GM12872 (cell line): ENCODE measurements at regions not wholly inside any gene's neighbourhood (a gene's known extent, or its start where the extent isn't known, plus 50 kb on each side); places are given as distances from the start of the nearest gene placed in this dataset.

Experiments
- TF ChIP-seq, protein P1 (sequence below): IDR thresholded peaks from 3 replicates; pipeline ENCODE4 v1.5.1; 2011; ENCODE audit warnings: low read depth, mild to moderate bottlenecking, low read length, moderate library complexity; ENCODE audit not compliant: insufficient read depth

DNA sequence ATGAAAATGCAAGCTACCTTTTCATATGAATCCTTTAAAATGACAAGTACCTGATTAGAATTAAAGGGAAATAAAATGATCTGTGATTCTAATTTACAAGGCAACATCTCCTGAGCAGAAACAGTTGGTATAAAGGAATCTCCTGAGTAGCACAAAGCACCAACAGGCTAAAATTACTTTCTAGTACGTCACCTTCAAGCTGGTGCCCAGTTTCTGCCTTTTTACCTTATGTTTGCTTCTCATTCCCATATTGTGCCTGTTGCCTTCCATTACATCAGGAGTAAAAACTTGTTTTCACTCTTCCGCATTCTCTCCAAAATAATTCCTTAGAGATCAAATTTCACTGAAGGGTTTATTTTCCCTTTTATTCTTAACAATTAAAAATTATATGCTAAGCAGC lies 587.1 kb upstream of the KCND2 start:
- TF ChIP-seq, protein P1, sequence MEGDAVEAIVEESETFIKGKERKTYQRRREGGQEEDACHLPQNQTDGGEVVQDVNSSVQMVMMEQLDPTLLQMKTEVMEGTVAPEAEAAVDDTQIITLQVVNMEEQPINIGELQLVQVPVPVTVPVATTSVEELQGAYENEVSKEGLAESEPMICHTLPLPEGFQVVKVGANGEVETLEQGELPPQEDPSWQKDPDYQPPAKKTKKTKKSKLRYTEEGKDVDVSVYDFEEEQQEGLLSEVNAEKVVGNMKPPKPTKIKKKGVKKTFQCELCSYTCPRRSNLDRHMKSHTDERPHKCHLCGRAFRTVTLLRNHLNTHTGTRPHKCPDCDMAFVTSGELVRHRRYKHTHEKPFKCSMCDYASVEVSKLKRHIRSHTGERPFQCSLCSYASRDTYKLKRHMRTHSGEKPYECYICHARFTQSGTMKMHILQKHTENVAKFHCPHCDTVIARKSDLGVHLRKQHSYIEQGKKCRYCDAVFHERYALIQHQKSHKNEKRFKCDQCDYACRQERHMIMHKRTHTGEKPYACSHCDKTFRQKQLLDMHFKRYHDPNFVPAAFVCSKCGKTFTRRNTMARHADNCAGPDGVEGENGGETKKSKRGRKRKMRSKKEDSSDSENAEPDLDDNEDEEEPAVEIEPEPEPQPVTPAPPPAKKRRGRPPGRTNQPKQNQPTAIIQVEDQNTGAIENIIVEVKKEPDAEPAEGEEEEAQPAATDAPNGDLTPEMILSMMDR = no peak

DNA sequence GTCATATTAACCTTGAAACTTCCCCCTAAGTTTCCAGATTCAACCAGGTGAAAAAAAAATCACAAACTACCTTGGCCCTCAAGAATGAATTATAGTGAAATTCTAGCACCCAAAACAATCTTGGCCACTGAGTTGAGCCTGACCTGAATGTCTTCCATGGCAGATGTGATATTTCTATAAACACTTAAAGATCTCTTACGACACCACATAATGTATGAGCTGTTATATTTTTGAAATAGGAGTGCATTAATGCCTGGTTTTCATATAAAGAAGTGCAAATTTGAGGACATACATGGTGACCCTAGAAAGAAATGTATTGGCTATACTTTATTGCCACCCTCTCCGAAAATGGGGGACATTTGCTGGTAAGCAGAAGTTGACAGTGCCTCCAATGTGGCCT lies 584.1 kb upstream of the KCND2 start:
- TF ChIP-seq, protein P1 = no peak

DNA sequence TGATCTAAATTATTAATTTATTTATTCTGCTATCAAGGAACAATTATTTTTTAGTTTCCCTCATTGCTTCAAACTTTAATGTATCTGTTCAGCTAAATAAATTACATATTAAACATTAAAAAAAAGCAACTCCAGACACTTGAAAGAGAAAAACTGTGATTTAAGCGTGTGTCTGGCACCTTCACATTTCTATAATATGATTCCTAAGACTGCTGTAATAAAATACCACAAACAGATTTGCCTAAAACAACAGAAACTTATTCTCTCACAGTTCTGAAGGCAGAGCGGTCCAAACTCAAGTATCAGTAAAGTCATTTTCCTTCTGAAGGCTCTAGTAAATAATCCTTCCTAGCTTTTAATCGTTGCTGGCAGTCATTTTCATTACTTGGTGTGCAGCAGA lies 580.4 kb upstream of the KCND2 start:
- TF ChIP-seq, protein P1 = no peak

DNA sequence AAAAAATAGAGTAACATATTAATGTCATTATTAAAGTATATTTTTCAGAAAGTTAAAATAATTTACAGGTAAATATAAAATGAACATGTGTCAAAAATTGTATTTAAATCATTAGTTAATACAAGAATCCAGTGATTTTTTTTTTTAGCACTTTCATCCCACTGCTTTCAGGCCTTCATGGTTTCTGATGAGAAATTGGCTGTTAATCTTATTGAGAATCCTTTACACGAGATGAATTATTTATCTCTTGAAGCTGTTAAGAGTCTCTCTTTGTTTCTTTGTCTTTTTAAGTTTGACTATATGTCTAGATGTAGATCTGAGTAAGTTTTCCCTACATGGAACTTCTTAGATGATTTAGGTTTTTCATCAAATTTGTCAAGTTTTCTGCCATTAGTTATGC lies 578.5 kb upstream of the KCND2 start:
- TF ChIP-seq, protein P1 = no peak

DNA sequence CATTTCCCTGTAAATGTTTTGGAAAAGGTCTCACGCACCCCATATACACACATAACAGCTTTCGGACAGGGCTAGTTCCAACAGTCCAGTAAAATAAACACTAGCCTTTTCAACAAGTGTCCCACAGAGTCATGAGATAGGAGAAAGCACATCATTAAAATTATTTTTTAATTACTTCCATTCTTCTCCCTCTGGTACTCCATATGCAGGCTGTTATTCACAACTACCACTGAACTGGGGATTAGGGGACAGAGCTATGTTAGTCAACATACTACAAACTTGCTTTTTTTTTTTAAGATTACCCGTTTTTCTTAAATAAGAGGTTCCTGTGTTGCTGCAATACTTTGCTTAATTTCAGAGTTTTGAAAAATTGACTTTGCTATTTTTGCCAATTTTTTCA lies 576.6 kb upstream of the KCND2 start:
- TF ChIP-seq, protein P1 = no peak

DNA sequence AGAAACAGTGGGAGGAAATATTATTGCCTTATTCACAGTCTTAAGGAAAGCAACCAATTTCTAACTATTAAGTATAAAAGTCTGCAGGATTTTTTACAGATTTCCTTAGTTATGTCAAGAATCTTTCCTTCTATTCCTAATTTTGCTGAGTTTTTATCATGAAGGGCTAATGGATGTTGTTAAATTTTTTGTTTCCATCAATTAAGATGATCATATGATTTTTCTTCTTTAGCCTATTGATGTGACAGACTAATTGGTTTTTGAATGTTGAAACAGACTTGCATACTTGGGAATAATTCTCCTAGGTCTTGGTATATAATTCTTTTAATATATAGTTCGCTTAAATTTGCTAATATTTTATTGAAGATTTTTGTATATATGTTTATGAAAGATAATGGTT lies 569.1 kb upstream of the KCND2 start:
- TF ChIP-seq, protein P1 = no peak

DNA sequence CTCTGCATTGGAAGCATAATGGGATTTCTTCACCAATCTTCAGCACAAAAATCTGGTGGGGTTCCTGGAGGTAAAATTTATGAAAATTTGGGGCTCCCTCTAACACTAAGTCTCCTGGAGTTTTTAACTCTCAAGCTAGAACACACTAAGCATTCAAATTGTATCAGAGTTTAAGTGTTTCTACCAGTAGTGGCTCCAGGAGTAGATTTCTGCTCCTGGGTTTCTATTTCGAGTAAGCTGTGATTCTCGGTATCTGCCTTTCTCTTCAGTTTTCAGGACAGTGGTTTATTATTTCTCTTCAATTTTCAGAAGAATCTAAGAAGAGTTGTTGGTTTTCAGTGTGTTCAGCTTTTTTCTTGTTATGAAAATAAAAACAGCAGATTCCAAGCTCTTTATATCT lies 566.4 kb upstream of the KCND2 start:
- TF ChIP-seq, protein P1 = no peak

DNA sequence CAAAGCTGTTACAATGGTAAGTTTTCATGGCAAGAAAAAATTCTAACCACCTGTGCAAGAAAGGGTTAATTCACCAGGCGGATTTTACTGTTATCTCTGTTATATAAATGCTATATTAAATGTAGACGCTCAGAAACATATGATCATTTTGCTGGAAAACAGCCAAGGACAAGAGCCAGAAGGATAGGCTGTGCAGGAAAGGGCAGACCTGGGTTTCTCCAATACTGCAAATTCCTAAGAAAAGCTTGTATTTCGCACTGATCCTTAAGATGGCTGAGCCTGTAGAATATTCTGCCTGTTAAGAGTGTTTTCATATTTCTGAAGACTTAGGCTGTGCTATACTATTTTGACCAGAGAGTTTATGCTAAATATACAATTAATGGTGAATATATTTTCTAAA lies 564.1 kb upstream of the KCND2 start:
- TF ChIP-seq, protein P1 = no peak
